GM19397 (cell line): ENCODE measurements at regions not wholly inside any gene's neighbourhood (a gene's known extent, or its start where the extent isn't known, plus 50 kb on each side); places are given as distances from the start of the nearest gene placed in this dataset.
"Not testable (repeated sequence)": the region's sequence is repeated elsewhere in the genome, so short reads cannot be mapped to it uniquely, and the experiment has no call there.

Source experiments
- ATAC-seq: cut with Tn5 transposase; IDR thresholded peaks from one replicate; pipeline ENCODE4 v1.9.1; 2021; ENCODE audit warnings: mild to moderate bottlenecking, moderate library complexity; ENCODE audit not compliant: unreplicated experiment

DNA sequence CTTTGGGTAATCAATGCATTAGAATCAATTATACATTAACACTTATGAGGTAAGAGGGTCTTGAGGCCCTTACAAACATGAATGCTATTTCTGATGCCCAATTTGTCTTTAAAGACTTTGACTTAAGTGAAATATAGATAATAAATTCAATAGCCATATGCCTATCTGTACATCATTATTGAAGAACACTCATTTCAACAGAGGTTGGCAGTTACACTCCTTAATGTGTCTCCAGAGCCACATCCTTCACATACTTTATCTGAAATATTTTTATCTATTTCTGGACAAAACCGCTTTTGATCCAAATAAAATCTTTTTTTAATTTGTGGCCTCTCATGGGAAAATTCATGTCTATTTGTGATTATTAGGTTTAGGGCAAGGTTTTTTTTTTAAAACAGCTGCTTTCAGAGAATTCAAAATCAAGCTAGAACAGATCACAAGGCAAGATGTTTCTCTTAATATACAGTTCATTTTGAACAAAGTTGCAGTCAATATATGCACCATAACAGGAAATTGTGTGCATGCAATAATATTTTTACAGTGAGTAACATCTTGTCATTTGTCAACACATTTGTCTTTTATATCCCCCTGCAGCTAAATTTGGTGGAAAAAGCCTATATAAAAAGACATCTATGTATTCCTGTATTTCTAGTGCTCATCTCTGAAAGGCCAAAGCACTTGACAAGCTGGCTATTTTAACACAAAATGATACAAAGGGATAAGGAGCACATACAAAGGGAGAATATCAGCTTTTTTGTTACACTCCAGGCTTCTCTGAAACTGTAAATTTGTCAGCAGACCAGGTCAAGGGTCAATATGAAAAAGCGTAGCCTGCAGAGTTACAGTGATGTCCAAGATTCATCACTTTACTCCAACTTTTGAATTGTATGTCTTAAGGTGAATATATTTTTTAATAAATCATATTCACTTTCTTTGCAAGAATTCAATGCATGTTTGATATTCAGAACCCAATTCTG, 146.2 kb upstream of the DPH6 start:
- ATAC-seq = no peak

DNA sequence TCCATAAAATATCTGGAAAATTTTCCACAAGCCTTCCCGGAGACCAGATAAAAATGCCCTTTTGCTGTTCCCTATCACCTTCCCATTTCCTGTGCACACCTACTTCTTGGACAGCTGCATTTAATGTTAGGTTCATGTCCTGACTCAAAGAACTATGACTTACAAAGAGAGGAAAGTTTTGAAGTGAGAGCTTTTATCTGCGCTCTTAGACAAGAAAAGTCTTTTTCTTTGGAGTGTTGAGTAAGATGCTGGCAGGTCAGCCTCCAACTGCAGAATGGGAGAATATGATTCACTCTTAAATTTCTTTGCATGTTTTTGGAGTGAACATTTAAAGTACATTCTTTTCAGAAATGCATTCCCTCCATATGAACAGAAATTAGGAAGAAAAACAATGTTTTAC, 147.3 kb upstream of the DPH6 start:
- ATAC-seq = no peak

DNA sequence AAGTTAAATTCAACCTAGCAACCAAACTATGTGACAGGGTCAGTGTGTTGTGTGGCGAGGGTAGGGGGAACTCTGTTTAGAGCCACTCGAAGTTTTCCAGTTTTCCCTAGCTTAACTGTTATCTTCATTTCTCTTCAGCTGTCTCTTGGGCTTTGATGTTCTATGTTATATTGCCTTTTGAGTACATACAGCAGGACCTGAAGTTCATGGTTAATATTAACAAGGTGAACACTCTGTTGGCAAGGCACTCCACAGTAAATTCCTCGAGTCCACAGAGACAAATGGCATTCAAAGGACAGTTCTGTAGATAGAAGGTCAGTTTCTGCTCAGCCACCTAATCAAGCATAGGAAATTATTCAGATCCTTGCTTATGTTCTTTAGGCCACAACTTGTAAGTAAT, 147.9 kb upstream of the DPH6 start:
- no peak for ATAC-seq

DNA sequence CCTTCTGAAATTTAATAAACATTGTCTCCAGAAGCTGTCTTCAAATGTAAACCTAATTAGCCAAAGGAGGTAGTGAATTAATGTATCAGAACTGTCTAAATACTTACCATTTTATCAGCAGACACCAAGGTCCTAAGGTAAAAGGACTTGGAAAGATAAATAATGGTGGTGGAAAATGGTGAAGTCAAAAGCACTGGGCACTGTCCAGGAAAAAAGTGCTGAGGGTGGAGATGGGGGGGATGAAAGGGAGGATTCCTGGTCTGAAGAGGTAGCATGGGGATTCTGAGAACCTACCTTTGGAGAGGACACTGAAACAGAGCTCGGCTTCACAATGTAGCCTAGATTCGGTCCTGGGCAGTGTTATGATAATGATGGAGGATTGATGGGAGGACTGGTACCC, 149.0 kb upstream of the DPH6 start:
- no peak for ATAC-seq

DNA sequence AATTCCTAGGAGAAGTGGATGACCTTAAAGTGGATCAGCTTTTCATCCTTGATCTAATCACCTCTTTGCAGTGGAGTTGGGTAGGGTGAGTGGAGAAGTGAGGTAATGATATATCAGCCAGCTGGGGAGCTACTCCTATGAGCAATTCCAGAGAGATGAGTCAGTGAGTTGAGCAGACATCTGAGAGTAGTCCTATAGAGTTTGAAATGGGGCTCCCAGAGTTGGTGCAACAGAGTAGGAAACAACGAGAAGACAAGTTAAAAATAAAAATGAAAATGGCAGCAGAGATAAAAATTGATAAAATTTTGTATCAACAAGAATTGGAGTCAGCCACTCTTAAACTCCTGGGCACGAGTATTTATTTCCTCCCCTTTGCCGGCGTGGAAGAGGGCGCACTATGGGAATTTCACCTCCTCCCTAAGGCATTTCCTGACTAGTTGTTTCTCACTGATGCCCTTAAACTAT, 150.8 kb upstream of the DPH6 start:
- ATAC-seq = no peak

DNA sequence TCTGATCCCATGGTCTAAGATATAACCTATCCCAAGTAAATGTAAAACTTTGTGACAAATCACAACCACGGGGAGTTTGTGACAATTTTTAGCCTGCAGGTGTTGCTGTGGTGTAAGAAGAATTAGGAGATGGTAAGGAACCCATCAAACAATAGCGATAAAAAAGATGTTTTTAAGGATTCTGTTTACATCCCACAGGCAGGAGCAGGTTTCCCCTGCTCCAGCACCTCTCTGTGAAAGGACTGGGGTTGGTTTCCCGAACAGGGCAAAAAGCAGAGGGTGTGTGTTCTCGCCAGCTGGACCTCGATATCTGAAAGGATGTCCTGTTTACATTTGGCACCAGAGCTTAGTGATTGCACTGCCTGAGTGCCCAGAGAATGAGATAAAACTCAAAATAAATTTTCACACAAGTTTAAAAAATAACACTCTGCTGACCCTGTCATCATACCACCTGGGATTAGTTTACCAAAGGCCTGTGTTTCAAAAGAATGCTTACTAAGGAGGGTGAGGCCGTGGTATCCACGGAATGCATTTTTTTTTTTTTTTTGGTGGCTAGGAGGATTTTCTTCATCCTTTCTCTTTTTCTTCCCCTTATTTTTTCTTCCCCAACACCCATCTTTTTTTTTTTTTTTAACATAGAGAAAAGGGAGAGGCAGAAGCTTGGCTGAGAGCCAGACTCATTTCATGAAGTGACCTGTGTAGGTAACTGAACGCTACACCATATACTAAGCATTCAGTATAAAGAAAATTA, 151.8 kb upstream of the DPH6 start:
- ATAC-seq = no peak

DNA sequence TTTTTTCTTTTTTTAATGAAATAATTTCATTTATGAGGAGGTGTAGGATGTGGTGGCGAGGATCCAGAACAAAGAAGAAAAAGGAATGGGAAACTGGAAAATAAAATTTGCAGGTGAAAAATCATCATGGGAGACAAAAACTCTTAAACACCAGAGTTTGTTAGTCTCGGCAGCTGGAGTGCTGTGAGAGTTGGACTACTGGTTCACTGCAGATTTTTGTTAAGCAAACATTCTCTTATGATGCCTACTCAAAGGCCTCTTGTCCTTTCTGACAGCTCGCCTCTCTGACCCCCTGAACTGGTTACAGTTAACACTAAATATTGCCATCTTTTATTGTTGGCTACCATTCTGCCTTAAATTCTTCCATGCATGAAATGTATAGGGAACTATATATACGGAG, 152.4 kb upstream of the DPH6 start:
- no peak for ATAC-seq

DNA sequence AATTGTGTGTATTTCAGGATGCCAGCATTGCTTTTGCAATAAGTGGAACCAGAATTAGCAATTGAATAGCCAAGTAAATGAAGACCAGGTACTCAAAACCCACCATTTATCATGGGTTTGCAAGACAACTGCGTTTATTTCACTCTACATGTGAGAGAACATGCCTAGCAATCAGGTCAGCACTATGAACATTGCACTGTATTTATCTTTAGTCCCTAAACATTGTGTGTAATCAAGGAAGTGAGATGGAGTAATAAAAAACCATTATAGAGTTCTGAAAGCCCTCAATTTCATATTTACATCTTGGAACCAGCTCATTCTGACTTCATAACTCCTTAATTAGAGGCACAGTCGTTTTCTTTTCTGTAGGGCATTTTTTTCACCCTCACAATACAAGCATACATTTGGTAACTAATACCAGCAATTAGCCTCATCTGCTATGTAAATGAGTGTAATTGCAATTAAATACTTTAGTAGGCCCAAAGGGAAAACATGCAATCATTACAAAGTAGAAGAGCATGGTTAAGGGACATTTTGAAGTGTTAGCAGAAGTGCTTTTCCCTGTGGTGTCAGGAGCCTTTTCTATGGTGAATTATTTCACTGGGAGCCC, 153.1 kb upstream of the DPH6 start:
- no peak for ATAC-seq

DNA sequence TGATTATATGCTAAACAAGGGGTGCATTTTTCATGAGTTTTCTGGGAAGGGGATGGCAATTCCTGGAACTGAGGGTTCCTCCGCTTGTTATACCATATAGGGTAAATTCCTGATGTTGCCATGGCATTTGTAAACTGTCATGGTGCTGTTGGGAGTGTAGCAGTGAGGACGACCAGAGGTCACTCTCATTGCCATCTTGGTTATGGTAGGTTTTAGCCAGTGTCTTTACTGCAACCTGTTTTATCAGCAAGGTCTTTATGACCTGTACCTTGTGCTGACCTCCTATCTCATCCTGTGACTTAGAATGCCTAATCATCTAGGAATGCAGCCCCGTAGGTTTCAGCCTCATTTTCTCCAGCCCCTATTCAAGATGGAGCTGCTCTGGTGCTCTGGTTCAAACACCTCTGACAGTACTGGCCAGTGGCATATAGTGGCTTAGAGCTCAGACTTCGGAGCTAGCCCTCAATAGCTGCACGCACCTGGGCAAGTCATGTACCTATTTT, 154.2 kb upstream of the DPH6 start:
- not testable (repeated sequence) for ATAC-seq

DNA sequence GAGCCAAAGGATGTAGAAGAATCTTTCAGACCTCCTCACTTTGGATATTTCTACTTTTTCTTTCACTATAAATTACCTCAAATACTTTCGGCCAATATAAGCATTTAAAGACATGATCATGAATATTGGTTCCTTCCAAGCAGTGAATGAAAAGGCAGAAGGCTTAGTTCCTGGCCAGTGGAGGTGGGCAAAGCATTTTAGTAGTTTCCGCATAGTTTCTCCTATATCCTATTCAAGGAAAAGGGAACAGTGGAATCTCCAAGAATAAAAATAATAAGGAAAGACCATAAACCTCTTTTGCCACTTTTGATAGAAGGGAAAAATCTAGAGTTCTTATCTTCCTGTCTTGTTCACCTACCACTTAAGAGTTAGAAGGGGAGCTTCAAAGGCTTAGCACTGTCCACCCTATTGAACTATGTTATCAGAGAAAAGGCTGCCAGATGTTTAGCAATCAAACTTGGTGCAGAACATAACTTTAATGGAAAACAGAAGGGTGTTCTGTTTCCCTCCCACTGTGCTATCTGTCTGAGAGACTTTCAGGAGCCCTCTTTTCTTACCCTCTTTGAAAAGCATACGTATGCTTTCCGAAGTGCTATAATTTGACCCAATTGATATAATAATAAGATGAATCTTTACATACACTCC, 155.6 kb upstream of the DPH6 start:
- no peak for ATAC-seq

DNA sequence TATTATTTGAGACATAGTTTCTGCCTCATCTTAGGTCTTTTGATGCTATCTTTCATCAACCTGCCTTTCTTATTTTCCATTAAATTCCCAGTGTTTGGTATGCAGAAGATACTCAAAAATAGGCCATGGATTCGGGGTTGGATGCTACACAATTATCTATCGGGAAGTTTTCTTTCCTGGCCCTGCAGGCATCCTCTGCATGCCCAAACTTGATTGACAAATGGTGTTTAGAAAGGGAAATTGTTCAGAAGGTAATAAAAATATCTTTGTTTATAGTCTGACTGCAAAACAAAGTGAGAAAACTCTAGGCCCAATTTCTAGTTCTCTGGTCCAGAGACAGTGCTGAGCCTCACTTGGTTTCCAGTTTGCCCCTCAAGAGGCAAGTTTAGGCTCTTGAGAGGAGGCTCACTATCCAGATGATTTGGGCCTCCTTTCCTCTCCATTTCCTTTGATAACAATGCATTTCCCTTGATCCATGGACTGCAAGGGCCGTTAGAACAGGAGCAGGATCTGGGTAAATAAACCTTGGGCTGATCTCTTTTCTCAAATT, 157.1 kb upstream of the DPH6 start:
- ATAC-seq = no peak

DNA sequence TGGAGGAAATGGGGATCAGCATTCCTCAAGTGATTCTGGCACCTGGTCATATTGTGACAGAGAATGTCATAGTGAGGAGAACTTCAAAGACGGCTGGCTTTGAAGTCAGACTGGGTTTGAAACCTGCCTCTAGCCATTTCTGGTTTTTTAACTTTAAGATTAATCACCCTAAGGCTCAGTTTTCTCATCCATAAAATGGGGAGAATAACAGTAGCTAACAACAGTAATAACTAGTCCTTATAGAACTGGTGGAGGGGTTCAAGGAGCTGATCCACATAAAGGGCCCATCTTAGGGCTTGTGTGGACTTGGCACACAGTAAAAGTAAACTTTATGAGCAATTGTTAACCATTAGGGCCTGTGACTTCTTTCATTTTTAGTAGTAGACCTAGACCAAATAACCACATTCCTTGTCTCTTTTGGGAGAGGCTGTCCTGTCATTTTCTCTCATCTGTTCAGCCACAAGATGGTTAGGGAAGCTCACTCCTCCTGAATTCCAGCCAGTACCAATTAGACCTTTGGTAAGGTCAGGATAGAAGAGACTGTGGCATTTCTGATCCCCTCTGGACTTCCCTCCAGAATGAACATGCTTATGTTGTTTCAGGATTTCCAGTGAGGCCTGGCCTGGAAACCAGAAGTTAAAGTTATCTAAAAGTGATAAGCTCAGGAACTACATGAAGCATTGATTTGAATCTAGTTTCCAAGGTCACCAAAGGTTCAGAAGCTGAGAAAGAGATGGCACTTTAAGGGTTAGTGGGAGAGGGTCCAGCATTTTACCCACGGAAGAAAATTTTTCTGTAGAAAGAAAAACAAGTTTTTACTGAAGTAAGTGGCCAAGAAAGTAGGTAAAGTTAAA, 159.3 kb upstream of the DPH6 start:
- no peak for ATAC-seq

DNA sequence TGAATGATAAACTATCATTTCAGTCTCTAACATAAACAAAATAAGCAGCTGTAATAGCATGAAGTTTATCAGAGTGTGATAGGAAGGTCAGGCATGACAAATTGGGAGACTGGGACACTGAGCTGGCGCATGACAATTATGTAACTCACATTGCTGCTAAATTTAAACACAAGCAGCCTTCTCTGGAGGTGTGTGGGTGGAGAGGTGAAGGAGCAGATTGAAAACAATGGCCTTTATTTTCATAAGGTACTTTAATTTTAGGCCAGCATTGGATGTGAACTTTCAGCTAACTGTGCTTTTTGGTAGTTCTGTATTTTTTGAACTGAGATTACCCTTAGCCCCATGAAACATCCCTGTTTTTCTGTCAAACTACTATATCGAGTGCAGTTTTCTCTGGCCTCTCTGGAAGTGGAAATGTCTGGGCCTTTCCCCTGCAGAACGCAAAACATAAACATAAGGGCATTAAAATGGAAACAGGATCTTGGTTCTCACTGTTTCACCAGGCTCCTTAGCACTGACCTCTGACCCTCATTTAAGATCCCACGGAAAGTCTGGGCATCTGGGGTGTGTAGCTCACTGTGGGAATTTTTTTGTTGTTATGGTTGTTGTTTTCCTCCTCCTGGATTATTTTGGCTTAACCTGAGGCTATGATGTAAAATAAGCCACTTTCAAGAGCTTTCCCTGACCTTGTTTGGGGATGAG, 160.1 kb upstream of the DPH6 start:
- ATAC-seq = no peak

DNA sequence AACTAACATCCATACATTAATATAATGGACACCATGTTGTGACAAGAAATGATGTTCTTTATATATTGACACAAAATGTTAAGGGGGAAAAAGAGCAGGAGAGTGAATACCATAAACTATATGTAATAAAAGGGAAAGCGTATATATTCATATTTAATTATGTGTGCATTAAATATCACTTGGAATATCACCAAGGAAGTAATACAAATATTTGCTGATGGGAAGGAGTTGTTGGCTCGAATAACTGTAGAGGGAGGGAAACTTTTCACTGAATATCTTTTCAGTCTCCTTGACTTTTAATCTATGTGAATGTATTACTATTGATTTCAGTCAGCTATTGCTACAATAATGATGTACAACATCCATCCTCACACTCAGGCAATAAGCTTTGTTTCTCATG, 167.0 kb upstream of the DPH6 start:
- no peak for ATAC-seq

DNA sequence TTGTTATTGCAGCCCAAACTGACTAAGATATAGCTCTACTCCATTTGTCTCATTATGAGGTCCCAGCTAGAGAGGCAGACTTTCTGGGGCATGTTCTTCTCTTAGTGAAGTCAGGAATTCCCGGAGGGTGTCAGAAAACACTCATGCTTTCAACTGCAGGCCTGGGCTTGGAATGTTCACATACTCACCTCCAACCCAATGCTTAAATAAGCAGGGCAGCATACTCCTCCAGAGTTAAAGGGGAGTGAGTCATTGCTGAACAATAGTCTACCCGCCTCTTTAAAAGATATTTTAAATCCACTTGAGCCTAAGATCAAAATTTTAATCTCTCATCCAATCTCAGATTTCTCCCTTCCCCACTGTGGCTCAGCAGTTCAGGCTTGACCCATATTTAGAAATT, 167.8 kb upstream of the DPH6 start:
- ATAC-seq = no peak

DNA sequence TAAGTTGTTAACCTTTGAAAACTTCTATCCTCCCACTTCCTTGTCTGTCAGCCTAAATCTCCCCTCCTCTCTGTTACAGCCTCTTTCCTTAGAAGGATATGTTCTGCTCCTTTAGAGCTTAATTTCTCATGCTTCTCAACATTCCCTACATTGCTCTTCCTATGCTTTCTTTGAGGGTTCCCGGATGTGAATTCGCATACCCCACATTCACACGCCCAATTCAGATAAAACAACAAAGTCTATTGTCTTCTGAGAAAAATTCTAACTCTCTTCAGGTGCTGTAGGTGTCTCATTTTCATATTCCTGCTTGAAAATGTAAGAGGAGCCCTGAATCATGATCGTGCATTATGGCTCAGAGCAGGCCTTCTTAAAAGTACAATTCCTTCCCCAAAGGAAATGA, 171.8 kb upstream of the DPH6 start:
- ATAC-seq = no peak

DNA sequence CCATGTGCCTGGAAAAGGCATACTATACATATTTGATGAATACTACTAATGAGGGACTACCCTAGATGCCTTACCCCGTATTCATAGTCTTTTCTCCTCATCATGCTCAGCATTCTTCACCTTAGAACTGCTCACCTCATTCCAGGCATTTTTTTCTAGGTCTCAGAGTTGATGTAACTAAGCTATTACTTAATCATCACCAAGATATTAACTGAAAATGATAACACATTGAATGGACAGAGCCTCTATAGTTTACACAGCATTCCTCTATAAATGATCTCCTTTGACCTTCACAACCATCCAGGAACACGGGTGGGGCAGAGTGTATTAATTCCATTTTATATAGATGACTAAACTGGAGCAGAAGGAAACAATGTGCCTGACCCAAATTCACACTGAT, 174.1 kb upstream of the DPH6 start:
- ATAC-seq = no peak

DNA sequence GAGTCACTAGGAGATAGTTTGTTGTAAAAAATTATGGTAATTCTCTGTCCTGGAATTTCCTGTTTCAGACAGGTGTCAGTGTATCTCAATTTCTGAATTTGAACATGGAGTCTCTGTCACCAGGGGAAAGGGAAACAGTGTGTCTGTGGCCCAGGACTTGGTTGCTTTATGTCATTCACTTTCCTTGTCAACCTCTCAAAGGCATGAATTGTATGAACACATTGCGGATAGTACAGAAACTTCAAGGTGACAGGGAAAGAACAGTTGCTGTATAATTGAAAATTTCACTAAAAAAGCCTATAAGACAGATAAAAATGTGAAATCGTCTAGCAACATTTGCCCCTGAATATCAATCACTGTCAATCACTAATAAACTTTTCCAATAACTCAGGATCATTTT, 175.0 kb upstream of the DPH6 start:
- no peak for ATAC-seq

DNA sequence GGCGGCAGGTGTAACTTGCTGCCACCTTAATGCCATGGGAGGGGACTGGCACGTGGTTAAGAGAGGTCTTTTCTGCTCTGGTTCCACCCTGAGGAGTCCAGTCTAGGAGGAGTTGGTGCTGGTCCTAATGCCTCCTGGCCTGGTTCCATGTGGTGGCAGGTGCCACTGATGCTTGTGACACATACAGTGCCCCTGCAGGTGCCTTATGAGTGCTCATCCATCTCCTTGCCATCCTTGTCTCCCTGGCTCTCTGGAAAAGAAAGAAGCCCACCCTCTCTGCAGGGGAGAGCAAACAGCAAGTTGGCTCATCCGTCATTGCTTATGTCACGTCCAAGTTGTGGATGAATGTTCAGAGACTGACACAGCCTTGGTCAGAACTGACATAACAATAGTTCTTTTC, 175.8 kb upstream of the DPH6 start:
- no peak for ATAC-seq
